ENCODE measurements at regions not wholly inside any gene's neighbourhood (a gene's known extent, or its start where the extent isn't known, plus 50 kb on each side); places are given as distances from the start of the nearest gene placed in this dataset.

DNA sequence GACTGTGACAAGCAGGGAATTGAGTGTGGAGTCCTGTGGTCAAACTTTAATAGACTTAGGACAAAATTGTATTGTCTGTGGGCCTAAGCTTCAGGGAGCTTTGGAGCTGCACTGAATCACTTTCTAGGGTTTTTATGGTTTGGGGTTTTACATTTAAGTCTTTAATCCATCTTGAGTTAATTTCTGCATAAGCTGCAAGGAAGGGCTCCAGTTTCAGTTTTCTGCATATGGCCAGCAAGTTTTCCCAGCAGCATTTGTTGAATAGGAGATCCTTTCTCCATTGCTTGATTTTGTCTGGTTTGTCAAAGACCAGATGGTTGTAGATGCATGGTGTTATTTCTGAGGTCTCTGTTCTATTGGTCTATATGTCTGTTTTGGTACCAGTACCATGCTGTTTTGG is 113.4 kb upstream of the NXT1 start:
- TF ChIP-seq, protein P1, sequence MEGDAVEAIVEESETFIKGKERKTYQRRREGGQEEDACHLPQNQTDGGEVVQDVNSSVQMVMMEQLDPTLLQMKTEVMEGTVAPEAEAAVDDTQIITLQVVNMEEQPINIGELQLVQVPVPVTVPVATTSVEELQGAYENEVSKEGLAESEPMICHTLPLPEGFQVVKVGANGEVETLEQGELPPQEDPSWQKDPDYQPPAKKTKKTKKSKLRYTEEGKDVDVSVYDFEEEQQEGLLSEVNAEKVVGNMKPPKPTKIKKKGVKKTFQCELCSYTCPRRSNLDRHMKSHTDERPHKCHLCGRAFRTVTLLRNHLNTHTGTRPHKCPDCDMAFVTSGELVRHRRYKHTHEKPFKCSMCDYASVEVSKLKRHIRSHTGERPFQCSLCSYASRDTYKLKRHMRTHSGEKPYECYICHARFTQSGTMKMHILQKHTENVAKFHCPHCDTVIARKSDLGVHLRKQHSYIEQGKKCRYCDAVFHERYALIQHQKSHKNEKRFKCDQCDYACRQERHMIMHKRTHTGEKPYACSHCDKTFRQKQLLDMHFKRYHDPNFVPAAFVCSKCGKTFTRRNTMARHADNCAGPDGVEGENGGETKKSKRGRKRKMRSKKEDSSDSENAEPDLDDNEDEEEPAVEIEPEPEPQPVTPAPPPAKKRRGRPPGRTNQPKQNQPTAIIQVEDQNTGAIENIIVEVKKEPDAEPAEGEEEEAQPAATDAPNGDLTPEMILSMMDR (IDR thresholded peaks at IDR 0.05): no peak
- no peak for TF ChIP-seq POLR2A (IDR thresholded peaks at IDR 0.05)

Measured in heart left ventricle (tissue), 13 donors.